ENCODE measurements at regions not wholly inside any gene's neighbourhood (a gene's known extent, or its start where the extent isn't known, plus 50 kb on each side); places are given as distances from the start of the nearest gene placed in this dataset.

DNA sequence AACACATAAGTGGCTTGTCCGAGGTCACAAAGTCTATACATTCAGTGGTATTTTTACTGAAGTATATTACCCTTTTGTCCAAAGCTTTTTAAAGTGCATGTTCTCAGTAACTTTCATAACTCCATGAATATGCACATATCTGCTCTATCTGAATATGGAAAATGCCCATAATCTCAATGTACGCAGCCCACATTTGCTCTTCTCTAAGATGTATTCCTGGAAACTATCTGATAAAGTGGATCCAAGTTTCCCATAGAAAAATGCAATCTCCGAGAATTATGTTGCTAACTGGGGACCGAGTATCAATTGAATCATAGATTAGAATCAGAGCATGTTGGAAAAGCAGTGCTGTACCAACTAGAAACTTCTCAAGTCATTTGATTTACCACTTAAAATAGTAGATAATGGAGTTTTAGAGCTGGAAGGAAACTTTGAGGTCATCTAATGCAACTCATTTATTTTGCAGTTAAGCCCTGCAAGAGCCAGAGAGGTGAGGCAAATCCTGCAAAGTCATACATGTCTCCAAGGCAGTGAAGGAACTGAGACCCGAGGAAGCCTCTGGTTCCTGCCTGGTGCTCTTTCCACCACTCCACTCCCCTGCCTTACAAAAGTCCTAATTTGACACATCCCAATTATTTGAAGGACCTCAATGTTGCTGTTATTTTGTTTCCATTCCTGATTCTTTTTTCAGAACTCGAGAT is 69.4 kb downstream of the CYCS start:
- Histone ChIP-seq H3K36me3 (ENCODE audit: low read depth, low read length) (no peaks in the 10 kb centered on the region), H2AFZ (ENCODE audit: low read length) (no peak overlapping the region), H3K9me2 (replicated peaks; ENCODE audit: low read length) (no peaks in the 10 kb centered on the region), H3K9ac (ENCODE audit: low read length) (no peak overlapping the region), H3K4me2 (ENCODE audit: low read length) (no peak overlapping the region), H3K27me3 (ENCODE audit: low read length) (no peaks in the 10 kb centered on the region), H4K20me1 (ENCODE audit: low read length) (no peaks in the 10 kb centered on the region), H3K9me3 (ENCODE audit: low read length) (no peaks in the 10 kb centered on the region), H3K4me3 (ENCODE audit: low read length) (no peak overlapping the region), H3K4me1 (ENCODE audit: insufficient read depth, low read length) (no peaks in the 10 kb centered on the region), H3K79me2 (ENCODE audit: low read length) (no peaks in the 10 kb centered on the region), H3F3A (ENCODE audit: low read length, unreplicated experiment) (no peaks in the 10 kb centered on the region), H3K27ac (ENCODE audit: low read length) (no peak overlapping the region)
- no TSS peak for BruUV-seq (replicated peaks)
- POLR2A ChIA-PET (ENCODE audit: unreplicated experiment), result no interaction called here
- TF ChIP-seq EZH2 (IDR thresholded peaks at IDR 0.05; ENCODE audit: low read length, unreplicated experiment) (no peak), EZH2phosphoT487 (IDR thresholded peaks at IDR 0.05; ENCODE audit: borderline replicate concordance, low read length) (no peak)
- TF ChIP-seq, protein P1, sequence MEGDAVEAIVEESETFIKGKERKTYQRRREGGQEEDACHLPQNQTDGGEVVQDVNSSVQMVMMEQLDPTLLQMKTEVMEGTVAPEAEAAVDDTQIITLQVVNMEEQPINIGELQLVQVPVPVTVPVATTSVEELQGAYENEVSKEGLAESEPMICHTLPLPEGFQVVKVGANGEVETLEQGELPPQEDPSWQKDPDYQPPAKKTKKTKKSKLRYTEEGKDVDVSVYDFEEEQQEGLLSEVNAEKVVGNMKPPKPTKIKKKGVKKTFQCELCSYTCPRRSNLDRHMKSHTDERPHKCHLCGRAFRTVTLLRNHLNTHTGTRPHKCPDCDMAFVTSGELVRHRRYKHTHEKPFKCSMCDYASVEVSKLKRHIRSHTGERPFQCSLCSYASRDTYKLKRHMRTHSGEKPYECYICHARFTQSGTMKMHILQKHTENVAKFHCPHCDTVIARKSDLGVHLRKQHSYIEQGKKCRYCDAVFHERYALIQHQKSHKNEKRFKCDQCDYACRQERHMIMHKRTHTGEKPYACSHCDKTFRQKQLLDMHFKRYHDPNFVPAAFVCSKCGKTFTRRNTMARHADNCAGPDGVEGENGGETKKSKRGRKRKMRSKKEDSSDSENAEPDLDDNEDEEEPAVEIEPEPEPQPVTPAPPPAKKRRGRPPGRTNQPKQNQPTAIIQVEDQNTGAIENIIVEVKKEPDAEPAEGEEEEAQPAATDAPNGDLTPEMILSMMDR (conservative IDR thresholded peaks at IDR 0.05; ENCODE audit: low read depth, low read length), result no peak
- intact Hi-C loops (cut with micrococcal nuclease), result no loop called here
- CTCF ChIA-PET, result no interaction called here
- ATAC-seq (no peak), DNase-seq (no peak)

DNA sequence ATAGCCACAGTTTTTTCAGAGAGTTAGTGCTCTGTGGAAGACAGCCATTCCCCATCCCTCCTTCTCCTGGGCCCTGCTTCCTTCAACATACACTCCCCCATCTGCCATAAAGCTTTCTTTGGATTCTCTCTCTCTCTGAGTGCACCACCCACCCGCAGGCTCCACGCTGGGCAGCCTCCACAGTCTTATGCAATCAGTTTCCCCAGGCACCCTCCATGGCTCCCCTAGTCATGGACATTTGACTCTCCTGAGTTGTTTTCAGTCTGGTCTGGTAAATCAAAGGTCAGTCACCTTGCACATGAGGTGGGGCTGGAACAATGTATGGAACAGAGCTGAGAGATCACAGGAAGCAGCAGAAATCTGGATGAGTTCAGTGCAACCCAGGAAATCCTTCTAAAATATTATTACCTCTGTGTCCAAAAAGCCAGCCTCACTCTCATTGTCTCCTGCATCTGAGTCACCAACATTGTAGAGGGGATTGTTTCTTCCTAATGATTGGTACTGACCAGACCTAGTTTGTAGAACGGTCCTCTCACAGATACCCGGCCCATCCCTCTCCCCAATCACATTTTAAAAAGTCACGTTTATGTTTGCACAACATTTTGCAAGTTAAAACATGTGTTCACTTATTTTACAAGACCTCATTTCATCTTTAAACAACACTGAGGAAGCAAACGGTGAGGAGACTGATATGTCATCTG is 70.1 kb downstream of the CYCS start:
- no peak overlapping the region for H3K4me2 ChIP-seq (ENCODE audit: low read length)
- no TSS peak for BruUV-seq (replicated peaks)
- TF ChIP-seq, protein P1 (conservative IDR thresholded peaks at IDR 0.05; ENCODE audit: low read depth, low read length), result no peak
- TF ChIP-seq EZH2phosphoT487 (IDR thresholded peaks at IDR 0.05; ENCODE audit: borderline replicate concordance, low read length) (no peak), EZH2 (IDR thresholded peaks at IDR 0.05; ENCODE audit: low read length, unreplicated experiment) (no peak)
- no peak for DNase-seq
- intact Hi-C loops (cut with micrococcal nuclease), result no loop called here
- no peaks in the 10 kb centered on the region for H3K36me3 ChIP-seq (ENCODE audit: low read depth, low read length)
- H3K9me2 ChIP-seq (replicated peaks; ENCODE audit: low read length), result no peaks in the 10 kb centered on the region
- no peaks in the 10 kb centered on the region for H4K20me1 ChIP-seq (ENCODE audit: low read length)
- no peak overlapping the region for H3K27ac ChIP-seq (ENCODE audit: low read length)
- CTCF ChIA-PET, result no interaction called here
- no peaks in the 10 kb centered on the region for H3F3A ChIP-seq (ENCODE audit: low read length, unreplicated experiment)
- no peak overlapping the region for H2AFZ ChIP-seq (ENCODE audit: low read length)
- no peak for ATAC-seq
- no peaks in the 10 kb centered on the region for H3K27me3 ChIP-seq (ENCODE audit: low read length)
- POLR2A ChIA-PET (ENCODE audit: unreplicated experiment), result no interaction called here
- no peaks in the 10 kb centered on the region for H3K4me1 ChIP-seq (ENCODE audit: insufficient read depth, low read length)
- H3K79me2 ChIP-seq (ENCODE audit: low read length), result no peaks in the 10 kb centered on the region
- H3K9ac ChIP-seq (ENCODE audit: low read length), result no peak overlapping the region
- no peaks in the 10 kb centered on the region for H3K9me3 ChIP-seq (ENCODE audit: low read length)
- H3K4me3 ChIP-seq (ENCODE audit: low read length), result no peak overlapping the region

DNA sequence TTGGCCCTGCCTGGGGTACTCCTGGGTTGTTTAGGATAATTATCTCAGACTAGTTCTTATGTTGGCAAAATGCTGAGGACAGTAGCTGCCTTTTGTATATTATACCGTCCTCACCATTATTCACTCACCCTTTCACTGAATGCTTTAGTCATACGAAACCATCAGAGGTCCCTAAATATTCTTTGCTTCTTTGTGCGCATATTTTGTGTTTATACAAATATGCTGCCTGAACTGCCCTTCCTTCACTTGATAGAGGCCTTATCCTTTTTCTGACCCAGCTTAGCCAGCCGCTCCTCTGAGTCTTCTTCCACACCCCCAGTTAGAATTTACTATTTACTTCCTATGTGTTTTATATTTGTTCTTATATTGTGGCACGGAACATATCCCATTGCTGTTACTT is 70.2 kb upstream of the OSBPL3 start:
- H3K9me2 ChIP-seq (replicated peaks; ENCODE audit: low read length), result no peaks in the 10 kb centered on the region
- no peaks in the 10 kb centered on the region for H3K9me3 ChIP-seq (ENCODE audit: low read length)
- ChIA-PET CTCF (no interaction called here), POLR2A (ENCODE audit: unreplicated experiment) (no interaction called here)
- ATAC-seq, result no peak
- no peak overlapping the region for H3K9ac ChIP-seq (ENCODE audit: low read length)
- intact Hi-C loops (cut with micrococcal nuclease), result no loop called here
- no peaks in the 10 kb centered on the region for H3F3A ChIP-seq (ENCODE audit: low read length, unreplicated experiment)
- H3K27ac ChIP-seq (ENCODE audit: low read length), result no peak overlapping the region
- no peak overlapping the region for H3K4me3 ChIP-seq (ENCODE audit: low read length)
- no peak overlapping the region for H2AFZ ChIP-seq (ENCODE audit: low read length)
- no peaks in the 10 kb centered on the region for H3K36me3 ChIP-seq (ENCODE audit: low read depth, low read length)
- no peaks in the 10 kb centered on the region for H3K27me3 ChIP-seq (ENCODE audit: low read length)
- TF ChIP-seq EZH2phosphoT487 (IDR thresholded peaks at IDR 0.05; ENCODE audit: borderline replicate concordance, low read length) (no peak), EZH2 (IDR thresholded peaks at IDR 0.05; ENCODE audit: low read length, unreplicated experiment) (no peak)
- TF ChIP-seq, protein P1 (conservative IDR thresholded peaks at IDR 0.05; ENCODE audit: low read depth, low read length), result no peak
- no peak overlapping the region for H3K4me2 ChIP-seq (ENCODE audit: low read length)
- DNase-seq, result no peak
- H3K4me1 ChIP-seq (ENCODE audit: insufficient read depth, low read length), result no peaks in the 10 kb centered on the region
- H4K20me1 ChIP-seq (ENCODE audit: low read length), result no peaks in the 10 kb centered on the region
- no TSS peak for BruUV-seq (replicated peaks)
- H3K79me2 ChIP-seq (ENCODE audit: low read length), result no peaks in the 10 kb centered on the region

All from PC-3 (cell line).